ENCODE measurements at regions not wholly inside any gene's neighbourhood (a gene's known extent, or its start where the extent isn't known, plus 50 kb on each side); places are given as distances from the start of the nearest gene placed in this dataset.

DNA sequence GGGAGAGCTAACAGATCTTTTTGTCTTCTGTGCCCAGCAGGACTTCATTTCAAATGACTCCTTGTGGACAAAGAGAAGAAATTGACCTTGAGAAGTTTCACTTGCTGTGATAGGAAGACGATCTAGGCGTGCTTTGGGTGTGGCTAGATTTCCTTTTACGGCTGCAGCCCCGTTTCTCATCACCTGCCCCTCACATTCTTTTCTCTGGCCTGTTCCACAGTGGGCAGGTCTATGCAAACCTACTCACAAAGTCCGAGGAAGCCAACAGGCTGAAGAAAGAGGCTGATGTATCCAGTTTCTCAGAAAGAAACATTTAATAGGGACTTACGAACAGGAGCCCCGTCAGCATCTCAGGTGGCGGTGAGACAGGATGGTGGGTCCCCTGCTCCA is 231.8 kb downstream of the FGF9 start:
- TF ChIP-seq EZH2 (IDR thresholded peaks at IDR 0.05) (no peak), POLR2AphosphoS5 (IDR thresholded peaks at IDR 0.05; ENCODE audit: low read depth, low read length) (no peak), ZNF274 (IDR thresholded peaks at IDR 0.05; ENCODE audit: low read depth, low read length) (no peak), EZH2phosphoT487 (IDR thresholded peaks at IDR 0.05; ENCODE audit: borderline replicate concordance) (no peak), POLR2A (IDR thresholded peaks at IDR 0.05; ENCODE audit: borderline replicate concordance, extremely low read depth, insufficient read depth, insufficient read length) (no peak), RAD21 (IDR thresholded peaks at IDR 0.05; ENCODE audit: low read depth) (no peak), TCF7L2 (IDR thresholded peaks at IDR 0.05; ENCODE audit: borderline replicate concordance, extremely low read depth, insufficient read depth, insufficient read length) (no peak), SP1 (IDR thresholded peaks at IDR 0.05; ENCODE audit: low read depth) (no peak), YY1 (IDR thresholded peaks at IDR 0.05; ENCODE audit: extremely low read depth, insufficient replicate concordance, low read depth, low read length) (no peak), ELF1 (IDR thresholded peaks at IDR 0.05; ENCODE audit: borderline replicate concordance, low read depth) (no peak)
- TF ChIP-seq, protein P1, sequence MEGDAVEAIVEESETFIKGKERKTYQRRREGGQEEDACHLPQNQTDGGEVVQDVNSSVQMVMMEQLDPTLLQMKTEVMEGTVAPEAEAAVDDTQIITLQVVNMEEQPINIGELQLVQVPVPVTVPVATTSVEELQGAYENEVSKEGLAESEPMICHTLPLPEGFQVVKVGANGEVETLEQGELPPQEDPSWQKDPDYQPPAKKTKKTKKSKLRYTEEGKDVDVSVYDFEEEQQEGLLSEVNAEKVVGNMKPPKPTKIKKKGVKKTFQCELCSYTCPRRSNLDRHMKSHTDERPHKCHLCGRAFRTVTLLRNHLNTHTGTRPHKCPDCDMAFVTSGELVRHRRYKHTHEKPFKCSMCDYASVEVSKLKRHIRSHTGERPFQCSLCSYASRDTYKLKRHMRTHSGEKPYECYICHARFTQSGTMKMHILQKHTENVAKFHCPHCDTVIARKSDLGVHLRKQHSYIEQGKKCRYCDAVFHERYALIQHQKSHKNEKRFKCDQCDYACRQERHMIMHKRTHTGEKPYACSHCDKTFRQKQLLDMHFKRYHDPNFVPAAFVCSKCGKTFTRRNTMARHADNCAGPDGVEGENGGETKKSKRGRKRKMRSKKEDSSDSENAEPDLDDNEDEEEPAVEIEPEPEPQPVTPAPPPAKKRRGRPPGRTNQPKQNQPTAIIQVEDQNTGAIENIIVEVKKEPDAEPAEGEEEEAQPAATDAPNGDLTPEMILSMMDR (IDR thresholded peaks at IDR 0.05 in 2 of 3, conservative IDR thresholded peaks at IDR 0.05 in 1 of 3; ENCODE audit: borderline replicate concordance in 1 of 3, insufficient read depth in 1 of 3, low read depth in 2 of 3, low read length in 2 of 3): no peak
- TF ChIP-seq, protein P2, sequence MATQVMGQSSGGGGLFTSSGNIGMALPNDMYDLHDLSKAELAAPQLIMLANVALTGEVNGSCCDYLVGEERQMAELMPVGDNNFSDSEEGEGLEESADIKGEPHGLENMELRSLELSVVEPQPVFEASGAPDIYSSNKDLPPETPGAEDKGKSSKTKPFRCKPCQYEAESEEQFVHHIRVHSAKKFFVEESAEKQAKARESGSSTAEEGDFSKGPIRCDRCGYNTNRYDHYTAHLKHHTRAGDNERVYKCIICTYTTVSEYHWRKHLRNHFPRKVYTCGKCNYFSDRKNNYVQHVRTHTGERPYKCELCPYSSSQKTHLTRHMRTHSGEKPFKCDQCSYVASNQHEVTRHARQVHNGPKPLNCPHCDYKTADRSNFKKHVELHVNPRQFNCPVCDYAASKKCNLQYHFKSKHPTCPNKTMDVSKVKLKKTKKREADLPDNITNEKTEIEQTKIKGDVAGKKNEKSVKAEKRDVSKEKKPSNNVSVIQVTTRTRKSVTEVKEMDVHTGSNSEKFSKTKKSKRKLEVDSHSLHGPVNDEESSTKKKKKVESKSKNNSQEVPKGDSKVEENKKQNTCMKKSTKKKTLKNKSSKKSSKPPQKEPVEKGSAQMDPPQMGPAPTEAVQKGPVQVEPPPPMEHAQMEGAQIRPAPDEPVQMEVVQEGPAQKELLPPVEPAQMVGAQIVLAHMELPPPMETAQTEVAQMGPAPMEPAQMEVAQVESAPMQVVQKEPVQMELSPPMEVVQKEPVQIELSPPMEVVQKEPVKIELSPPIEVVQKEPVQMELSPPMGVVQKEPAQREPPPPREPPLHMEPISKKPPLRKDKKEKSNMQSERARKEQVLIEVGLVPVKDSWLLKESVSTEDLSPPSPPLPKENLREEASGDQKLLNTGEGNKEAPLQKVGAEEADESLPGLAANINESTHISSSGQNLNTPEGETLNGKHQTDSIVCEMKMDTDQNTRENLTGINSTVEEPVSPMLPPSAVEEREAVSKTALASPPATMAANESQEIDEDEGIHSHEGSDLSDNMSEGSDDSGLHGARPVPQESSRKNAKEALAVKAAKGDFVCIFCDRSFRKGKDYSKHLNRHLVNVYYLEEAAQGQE (IDR thresholded peaks at IDR 0.05; ENCODE audit: low read depth): no peak
- TF ChIP-seq, protein P3, sequence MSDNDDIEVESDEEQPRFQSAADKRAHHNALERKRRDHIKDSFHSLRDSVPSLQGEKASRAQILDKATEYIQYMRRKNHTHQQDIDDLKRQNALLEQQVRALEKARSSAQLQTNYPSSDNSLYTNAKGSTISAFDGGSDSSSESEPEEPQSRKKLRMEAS (IDR thresholded peaks at IDR 0.05): no peak
- TF ChIP-seq, protein P4, sequence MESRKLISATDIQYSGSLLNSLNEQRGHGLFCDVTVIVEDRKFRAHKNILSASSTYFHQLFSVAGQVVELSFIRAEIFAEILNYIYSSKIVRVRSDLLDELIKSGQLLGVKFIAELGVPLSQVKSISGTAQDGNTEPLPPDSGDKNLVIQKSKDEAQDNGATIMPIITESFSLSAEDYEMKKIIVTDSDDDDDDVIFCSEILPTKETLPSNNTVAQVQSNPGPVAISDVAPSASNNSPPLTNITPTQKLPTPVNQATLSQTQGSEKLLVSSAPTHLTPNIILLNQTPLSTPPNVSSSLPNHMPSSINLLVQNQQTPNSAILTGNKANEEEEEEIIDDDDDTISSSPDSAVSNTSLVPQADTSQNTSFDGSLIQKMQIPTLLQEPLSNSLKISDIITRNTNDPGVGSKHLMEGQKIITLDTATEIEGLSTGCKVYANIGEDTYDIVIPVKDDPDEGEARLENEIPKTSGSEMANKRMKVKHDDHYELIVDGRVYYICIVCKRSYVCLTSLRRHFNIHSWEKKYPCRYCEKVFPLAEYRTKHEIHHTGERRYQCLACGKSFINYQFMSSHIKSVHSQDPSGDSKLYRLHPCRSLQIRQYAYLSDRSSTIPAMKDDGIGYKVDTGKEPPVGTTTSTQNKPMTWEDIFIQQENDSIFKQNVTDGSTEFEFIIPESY (IDR thresholded peaks at IDR 0.05; ENCODE audit: extremely low read depth, insufficient replicate concordance, low read length): no peak

Measured in HCT116 (cell line).